Thyroid gland (tissue), 4 donors: ENCODE measurements at regions not wholly inside any gene's neighbourhood (a gene's known extent, or its start where the extent isn't known, plus 50 kb on each side); places are given as distances from the start of the nearest gene placed in this dataset.
A peak's percentile ranks its signal among the peaks of the same experiment; 100 is the strongest.
"Not testable (repeated sequence)": the region's sequence is repeated elsewhere in the genome, so short reads cannot be mapped to it uniquely, and the experiment has no call there.

Source experiments
- POLR2A ChIP-seq, 2 donors: fragments of 450-650 bp; IDR thresholded peaks; one replicate each; pipeline ENCODE4 v1.6.1; 2017; ENCODE audit warnings: antibody characterized with exemption in 2 of 2, mild to moderate bottlenecking in 2 of 2, moderate library complexity in 1 of 2
- TF ChIP-seq, protein P1 (sequence below), 6 experiments: fragments of 200-600 bp in 3 of 6; fragments of 450-650 bp in 3 of 6; sonication (generic) in 3 of 6; IDR thresholded peaks; one replicate each; pipeline ENCODE4 v1.5.1; 2016 to 2019; ENCODE audit warnings: antibody characterized with exemption in 6 of 6, mild to moderate bottlenecking in 2 of 6, inconsistent platforms in 1 of 6, moderate library complexity in 1 of 6

- TF ChIP-seq, protein P1, sequence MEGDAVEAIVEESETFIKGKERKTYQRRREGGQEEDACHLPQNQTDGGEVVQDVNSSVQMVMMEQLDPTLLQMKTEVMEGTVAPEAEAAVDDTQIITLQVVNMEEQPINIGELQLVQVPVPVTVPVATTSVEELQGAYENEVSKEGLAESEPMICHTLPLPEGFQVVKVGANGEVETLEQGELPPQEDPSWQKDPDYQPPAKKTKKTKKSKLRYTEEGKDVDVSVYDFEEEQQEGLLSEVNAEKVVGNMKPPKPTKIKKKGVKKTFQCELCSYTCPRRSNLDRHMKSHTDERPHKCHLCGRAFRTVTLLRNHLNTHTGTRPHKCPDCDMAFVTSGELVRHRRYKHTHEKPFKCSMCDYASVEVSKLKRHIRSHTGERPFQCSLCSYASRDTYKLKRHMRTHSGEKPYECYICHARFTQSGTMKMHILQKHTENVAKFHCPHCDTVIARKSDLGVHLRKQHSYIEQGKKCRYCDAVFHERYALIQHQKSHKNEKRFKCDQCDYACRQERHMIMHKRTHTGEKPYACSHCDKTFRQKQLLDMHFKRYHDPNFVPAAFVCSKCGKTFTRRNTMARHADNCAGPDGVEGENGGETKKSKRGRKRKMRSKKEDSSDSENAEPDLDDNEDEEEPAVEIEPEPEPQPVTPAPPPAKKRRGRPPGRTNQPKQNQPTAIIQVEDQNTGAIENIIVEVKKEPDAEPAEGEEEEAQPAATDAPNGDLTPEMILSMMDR (IDR thresholded peaks at IDR 0.05): peak in 1 of 6 experiments; percentile 6
- TF ChIP-seq POLR2A (IDR thresholded peaks at IDR 0.05): not testable (repeated sequence)
Measured at GRCh38 chr1:804378-805115, 118.1 kb upstream of the OR4F16 start.
